ENCODE measurements at regions not wholly inside any gene's neighbourhood (a gene's known extent, or its start where the extent isn't known, plus 50 kb on each side); places are given as distances from the start of the nearest gene placed in this dataset.

GRCh38 chr6:21996425-21997118, 300.3 kb downstream of the PRL start:
- Mint-ChIP-seq H3K36me3 (ENCODE audit: low read depth) (no peaks in the 10 kb centered on the region), H3K27me3 (peaks cover 14% of the 10 kb centered on the region), H3K9me3 (no peaks in the 10 kb centered on the region), H3K4me3 (no peak overlapping the region), H3K27ac (no peak overlapping the region), H3K4me1 (no peaks in the 10 kb centered on the region)
- no peak for ATAC-seq (replicated peaks)

- H3K4me3 Mint-ChIP-seq: no peak overlapping the region
- no peak overlapping the region for H3K27ac Mint-ChIP-seq
- H3K27me3 Mint-ChIP-seq: peaks cover 11% of the 10 kb centered on the region
- no peak for ATAC-seq (replicated peaks)
- H3K4me1 Mint-ChIP-seq: no peaks in the 10 kb centered on the region
- no peaks in the 10 kb centered on the region for H3K36me3 Mint-ChIP-seq (ENCODE audit: low read depth)
- no peaks in the 10 kb centered on the region for H3K9me3 Mint-ChIP-seq
Measured at GRCh38 chr6:21997119-21998037, 299.5 kb downstream of the PRL start.

DNA sequence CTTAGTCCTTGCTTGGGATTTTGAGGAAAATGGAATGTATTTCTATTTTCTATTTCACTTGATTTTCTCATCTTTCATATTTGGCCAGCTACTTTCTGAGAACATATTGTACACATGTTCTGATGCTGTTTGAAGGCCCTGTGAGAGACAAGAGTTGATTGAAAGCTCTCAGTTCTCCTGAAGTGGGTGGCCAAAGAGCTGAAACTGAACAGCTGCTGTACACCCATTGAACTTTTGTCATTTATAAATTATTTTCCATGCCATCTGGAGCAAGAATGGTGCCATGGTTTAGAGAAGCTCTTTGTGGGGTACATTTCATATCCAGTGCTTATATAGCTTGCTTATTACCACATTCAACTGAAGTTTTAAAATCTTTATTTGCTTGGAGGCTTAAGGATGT, 298.3 kb downstream of the PRL start:
- no peaks in the 10 kb centered on the region for H3K9me3 Mint-ChIP-seq
- no peaks in the 10 kb centered on the region for H3K36me3 Mint-ChIP-seq (ENCODE audit: low read depth)
- H3K4me1 Mint-ChIP-seq: no peaks in the 10 kb centered on the region
- peaks cover 3% of the 10 kb centered on the region for H3K27me3 Mint-ChIP-seq
- no peak overlapping the region for H3K27ac Mint-ChIP-seq
- no peak for ATAC-seq (replicated peaks)
- no peak overlapping the region for H3K4me3 Mint-ChIP-seq

GRCh38 chr6:21999012-21999528, 297.8 kb downstream of the PRL start:
- no peak for ATAC-seq (replicated peaks)
- Mint-ChIP-seq H3K27ac (no peak overlapping the region), H3K4me3 (no peak overlapping the region), H3K36me3 (ENCODE audit: low read depth) (no peaks in the 10 kb centered on the region), H3K4me1 (no peaks in the 10 kb centered on the region), H3K27me3 (peaks cover 3% of the 10 kb centered on the region), H3K9me3 (no peaks in the 10 kb centered on the region)

GRCh38 chr6:21999741-22000140, 297.1 kb downstream of the PRL start:
- H3K9me3 Mint-ChIP-seq: no peaks in the 10 kb centered on the region

GRCh38 chr6:22001396-22002027, 295.3 kb downstream of the PRL start:
- H3K36me3 Mint-ChIP-seq (ENCODE audit: low read depth): no peaks in the 10 kb centered on the region
- no peak overlapping the region for H3K27ac Mint-ChIP-seq

More at GRCh38 chr6:21999741-22000140, 297.1 kb downstream of the PRL start:
- Mint-ChIP-seq H3K27me3 (peaks cover 2% of the 10 kb centered on the region), H3K4me3 (no peak overlapping the region), H3K27ac (no peak overlapping the region), H3K4me1 (no peaks in the 10 kb centered on the region), H3K36me3 (ENCODE audit: low read depth) (no peaks in the 10 kb centered on the region)
- no peak for ATAC-seq (replicated peaks)

DNA sequence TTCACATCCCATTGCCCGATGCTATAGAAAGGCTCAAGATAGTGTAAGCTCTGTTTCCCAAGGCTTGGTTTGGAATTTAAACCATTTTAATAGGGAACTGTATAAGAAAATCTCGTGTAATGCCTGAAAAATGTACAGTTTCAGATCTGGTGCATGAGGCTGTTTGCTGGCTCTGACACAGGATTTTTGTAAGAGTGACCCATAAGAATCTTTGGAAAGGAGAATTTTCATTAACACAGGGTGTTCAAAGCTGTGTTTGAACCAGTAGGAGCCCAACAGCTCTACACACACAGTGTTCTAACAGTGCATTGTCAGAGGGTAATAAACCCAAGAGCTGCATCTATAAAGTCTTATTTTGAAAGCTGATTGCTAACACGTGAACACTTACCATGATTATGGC, 293.5 kb downstream of the PRL start:
- Mint-ChIP-seq H3K4me3 (no peak overlapping the region), H3K27ac (no peak overlapping the region), H3K9me3 (no peaks in the 10 kb centered on the region), H3K27me3 (no peaks in the 10 kb centered on the region), H3K36me3 (ENCODE audit: low read depth) (no peaks in the 10 kb centered on the region), H3K4me1 (no peaks in the 10 kb centered on the region)
- ATAC-seq (replicated peaks): no peak

More at GRCh38 chr6:22001396-22002027, 295.3 kb downstream of the PRL start:
- Mint-ChIP-seq H3K9me3 (no peaks in the 10 kb centered on the region), H3K4me1 (no peaks in the 10 kb centered on the region), H3K27me3 (no peaks in the 10 kb centered on the region), H3K4me3 (no peak overlapping the region)
- no peak for ATAC-seq (replicated peaks)

DNA sequence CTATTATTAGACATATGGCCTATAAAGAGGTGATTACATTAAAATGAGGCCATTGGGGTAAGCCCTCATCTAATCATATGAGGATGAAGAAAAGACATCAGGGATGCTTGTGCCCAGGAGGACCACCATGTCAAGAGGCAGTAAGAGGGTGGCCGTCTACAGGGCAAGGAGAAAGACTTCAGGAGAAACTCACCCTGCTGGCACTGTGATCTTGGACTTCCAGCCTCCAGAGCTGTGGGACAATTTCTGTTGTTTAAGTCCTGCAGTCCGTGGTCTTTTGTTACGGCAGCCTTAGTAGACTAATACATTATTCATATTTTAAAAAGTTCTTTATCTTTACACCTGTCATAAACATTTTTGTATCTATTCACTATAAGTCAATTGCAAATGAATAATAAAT, 290.0 kb downstream of the PRL start:
- no peak overlapping the region for H3K27ac Mint-ChIP-seq

DNA sequence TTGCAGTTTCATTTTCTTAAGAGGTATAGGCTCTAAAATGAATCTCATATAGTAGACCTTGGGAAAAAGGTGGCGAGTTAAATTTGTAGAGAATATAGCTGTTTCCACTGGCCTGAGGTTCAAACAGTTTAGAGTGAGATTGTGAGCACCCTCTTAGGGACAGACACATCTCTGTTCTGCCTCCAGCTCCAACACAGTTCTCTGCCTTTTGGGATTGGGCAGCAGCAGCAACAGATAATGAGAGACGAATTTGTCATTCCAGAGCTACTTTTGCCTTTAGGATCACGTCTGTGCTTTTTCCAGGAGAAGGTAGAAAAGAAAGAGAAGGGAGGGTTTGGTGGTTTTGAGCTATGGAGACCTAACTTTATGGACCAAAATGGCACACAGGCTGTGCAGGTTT, 289.4 kb downstream of the PRL start:
- Mint-ChIP-seq H3K27ac (no peak overlapping the region), H3K27me3 (no peaks in the 10 kb centered on the region), H3K4me3 (no peak overlapping the region), H3K9me3 (no peaks in the 10 kb centered on the region), H3K4me1 (no peaks in the 10 kb centered on the region), H3K36me3 (ENCODE audit: low read depth) (no peaks in the 10 kb centered on the region)
- no peak for ATAC-seq (replicated peaks)

More for the DNA sequence above, 290.0 kb downstream of the PRL start:
- no peak overlapping the region for H3K4me3 Mint-ChIP-seq
- no peaks in the 10 kb centered on the region for H3K27me3 Mint-ChIP-seq
- no peak for ATAC-seq (replicated peaks)
- no peaks in the 10 kb centered on the region for H3K4me1 Mint-ChIP-seq
- no peaks in the 10 kb centered on the region for H3K36me3 Mint-ChIP-seq (ENCODE audit: low read depth)
- no peaks in the 10 kb centered on the region for H3K9me3 Mint-ChIP-seq

GRCh38 chr6:22008248-22008836, 288.5 kb downstream of the PRL start:
- no peaks in the 10 kb centered on the region for H3K36me3 Mint-ChIP-seq (ENCODE audit: low read depth)
- H3K27me3 Mint-ChIP-seq: no peaks in the 10 kb centered on the region
- no peaks in the 10 kb centered on the region for H3K4me1 Mint-ChIP-seq
- no peak overlapping the region for H3K4me3 Mint-ChIP-seq
- no peak for ATAC-seq (replicated peaks)
- no peaks in the 10 kb centered on the region for H3K9me3 Mint-ChIP-seq
- no peak overlapping the region for H3K27ac Mint-ChIP-seq

DNA sequence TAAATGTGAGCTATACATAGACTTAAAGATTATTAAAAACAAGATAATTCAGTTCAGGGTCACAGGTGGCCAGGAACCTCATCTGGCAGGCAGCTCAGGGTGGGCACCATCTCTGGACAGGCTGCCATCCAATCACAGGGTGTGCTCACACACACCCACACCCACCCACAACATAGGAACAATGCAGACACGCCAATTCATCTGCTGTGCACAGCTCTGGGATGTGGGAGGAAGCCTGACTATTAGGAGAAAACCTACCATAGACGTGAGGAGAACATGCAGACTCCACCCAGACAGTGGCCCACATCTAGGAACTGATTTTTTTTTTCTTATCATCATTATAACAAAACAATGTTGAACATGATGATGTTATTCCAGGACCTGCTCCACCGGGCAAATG, 286.7 kb downstream of the PRL start:
- no peak overlapping the region for H3K4me3 Mint-ChIP-seq
- no peaks in the 10 kb centered on the region for H3K4me1 Mint-ChIP-seq
- H3K36me3 Mint-ChIP-seq (ENCODE audit: low read depth): no peaks in the 10 kb centered on the region
- no peaks in the 10 kb centered on the region for H3K27me3 Mint-ChIP-seq
- no peak for ATAC-seq (replicated peaks)
- no peaks in the 10 kb centered on the region for H3K9me3 Mint-ChIP-seq
- H3K27ac Mint-ChIP-seq: no peak overlapping the region

GRCh38 chr6:22015216-22015615, 281.6 kb downstream of the PRL start:
- no peaks in the 10 kb centered on the region for H3K9me3 Mint-ChIP-seq
- H3K27me3 Mint-ChIP-seq: no peaks in the 10 kb centered on the region
- H3K27ac Mint-ChIP-seq: no peak overlapping the region
- H3K4me1 Mint-ChIP-seq: no peaks in the 10 kb centered on the region
- no peak overlapping the region for H3K4me3 Mint-ChIP-seq
- no peak for ATAC-seq (replicated peaks)
- no peaks in the 10 kb centered on the region for H3K36me3 Mint-ChIP-seq (ENCODE audit: low read depth)

DNA sequence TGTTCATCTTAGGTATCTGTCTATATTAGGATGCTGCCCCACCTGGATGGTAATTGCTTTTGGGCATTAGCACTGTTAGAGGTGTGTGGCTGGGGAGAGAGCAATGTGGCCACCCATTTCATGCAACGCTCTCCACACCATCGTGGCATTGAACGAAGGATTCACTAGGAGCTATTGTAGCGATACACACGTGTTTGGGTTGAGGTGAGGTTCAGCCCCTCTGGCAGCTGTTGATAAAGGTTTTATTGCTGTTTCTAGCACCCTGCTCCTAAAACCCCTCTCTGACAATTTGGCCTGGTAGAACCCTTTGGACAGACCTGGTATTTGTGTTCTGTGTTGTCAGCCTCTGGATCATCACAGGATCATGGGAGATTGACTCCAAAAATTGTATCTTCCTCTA, 280.9 kb downstream of the PRL start:
- Mint-ChIP-seq H3K4me3 (no peak overlapping the region), H3K36me3 (ENCODE audit: low read depth) (no peaks in the 10 kb centered on the region), H3K27me3 (no peaks in the 10 kb centered on the region), H3K9me3 (no peaks in the 10 kb centered on the region), H3K27ac (no peak overlapping the region), H3K4me1 (no peaks in the 10 kb centered on the region)
- no peak for ATAC-seq (replicated peaks)

- no peak for ATAC-seq (replicated peaks)
- Mint-ChIP-seq H3K9me3 (peaks cover 4% of the 10 kb centered on the region), H3K4me1 (no peaks in the 10 kb centered on the region), H3K27ac (no peak overlapping the region), H3K36me3 (ENCODE audit: low read depth) (no peaks in the 10 kb centered on the region), H3K4me3 (no peak overlapping the region), H3K27me3 (peaks cover 3% of the 10 kb centered on the region)
Measured at GRCh38 chr6:22017272-22017671, 279.6 kb downstream of the PRL start.
